GM18508 (cell line): ENCODE measurements at regions not wholly inside any gene's neighbourhood (a gene's known extent, or its start where the extent isn't known, plus 50 kb on each side); places are given as distances from the start of the nearest gene placed in this dataset.

Experiments used
- ATAC-seq: cut with Tn5 transposase; IDR thresholded peaks from one replicate; pipeline ENCODE4 v1.9.1; 2021; ENCODE audit warnings: moderate number of reproducible peaks; ENCODE audit not compliant: insufficient read depth, unreplicated experiment

DNA sequence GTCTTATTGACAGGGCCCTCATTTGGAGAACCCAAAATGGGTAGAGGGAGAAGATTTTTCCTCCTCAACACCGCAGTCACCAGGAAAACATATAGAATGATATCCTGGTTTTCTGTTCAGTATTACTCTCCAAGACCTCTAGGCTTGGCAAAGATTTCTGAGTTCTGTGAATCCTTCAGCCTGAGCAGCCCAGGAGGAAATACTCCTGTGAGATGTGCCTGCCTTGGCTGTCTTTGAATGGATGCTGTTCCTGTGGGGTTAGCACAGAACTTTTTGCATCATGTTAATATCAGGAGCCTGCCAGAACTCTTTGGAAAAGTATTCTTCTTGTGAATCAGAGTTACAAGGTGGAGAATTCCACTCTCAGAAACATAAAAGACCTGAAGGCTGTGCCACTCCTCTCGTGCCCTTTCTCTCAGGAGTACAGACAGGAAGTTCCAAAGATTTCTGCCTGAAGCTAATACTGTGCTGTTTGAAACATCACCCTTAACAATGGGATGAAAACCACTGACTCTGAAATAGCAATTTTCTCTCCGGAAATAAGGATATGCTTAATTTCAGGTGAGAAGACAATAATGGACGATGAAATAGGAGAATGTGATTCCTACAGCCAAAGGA is 520.1 kb upstream of the NBEA start:
- ATAC-seq, result no peak

- no peak for ATAC-seq
These were observed 519.1 kb upstream of the NBEA start for GRCh38 chr13:34422956-34423355.

- no peak for ATAC-seq
These were observed 516.6 kb upstream of the NBEA start for GRCh38 chr13:34425327-34425949.

- ATAC-seq, result no peak
These were observed 513.2 kb upstream of the NBEA start for GRCh38 chr13:34428911-34429310.

GRCh38 chr13:34430294-34430693 is 511.8 kb upstream of the NBEA start:
- ATAC-seq, result no peak

DNA sequence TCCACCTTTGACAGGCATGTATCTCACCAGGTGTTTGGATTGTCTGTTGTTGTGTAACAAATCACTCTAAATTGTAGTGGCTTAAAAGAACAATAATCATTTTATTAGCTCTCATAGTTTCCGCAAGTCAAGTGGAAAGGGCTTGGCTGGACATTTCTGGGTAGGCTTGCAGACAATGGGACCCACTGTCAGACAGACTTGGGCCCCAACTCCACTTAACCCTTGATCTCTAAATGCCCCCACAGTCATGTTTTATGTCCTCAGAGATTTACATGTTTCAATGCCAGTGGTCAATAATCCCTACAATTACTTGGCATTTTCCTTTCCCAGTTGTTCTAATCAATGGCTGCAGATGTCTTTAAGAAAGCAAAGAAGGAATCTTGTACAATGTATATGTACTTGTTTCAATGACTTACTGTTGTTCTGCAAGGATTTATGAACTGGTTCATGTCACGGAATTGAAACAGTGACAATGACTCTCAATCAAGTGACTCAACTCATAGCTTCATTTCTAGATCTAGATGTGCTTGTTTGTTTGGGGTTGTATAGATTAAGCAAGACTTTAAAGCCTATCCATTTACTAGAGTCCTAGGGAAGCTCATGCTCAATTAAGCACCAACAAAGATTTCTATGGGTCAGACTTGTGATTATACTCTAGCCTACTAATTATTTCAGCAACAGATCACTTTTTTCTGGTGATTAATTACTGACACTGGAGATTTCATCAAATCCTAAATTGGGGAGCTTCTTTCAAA is 510.1 kb upstream of the NBEA start:
- ATAC-seq, result no peak

DNA sequence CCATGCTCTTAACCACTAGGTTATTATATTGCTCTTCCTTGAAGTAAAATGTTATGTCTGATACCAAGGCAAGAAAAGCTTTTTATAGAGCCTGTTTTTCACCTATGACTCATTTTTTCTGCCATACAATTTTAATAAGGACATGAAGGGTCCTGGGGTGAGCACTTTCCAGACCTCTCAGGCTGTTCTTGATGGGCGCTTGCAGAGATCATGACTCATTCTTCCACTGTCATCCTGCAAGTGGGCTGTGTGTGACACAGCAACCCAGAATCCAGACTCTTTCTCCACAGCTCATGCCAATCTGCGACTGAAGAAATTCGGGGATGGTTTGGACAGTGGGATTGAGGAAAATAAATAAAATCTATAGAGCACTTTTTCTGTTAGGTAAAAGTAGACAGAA is 506.7 kb upstream of the NBEA start:
- ATAC-seq, result no peak

DNA sequence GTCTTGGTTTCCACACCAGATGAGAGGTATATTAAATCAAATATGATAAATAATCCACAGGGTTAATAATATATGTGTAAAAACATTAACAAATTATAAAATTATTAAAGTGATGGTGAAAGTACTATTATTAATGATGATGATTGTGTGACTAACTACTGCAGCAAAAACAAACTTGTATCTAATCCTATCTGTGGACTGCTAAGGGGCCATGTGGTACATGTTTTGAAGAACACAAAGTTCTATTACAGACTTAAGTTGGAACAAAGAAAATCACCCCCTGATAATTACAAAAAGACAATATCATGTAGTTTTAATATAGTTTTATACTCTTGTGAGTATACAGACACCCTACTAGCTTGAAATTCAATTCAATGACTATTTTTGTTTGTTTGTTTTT is 504.2 kb upstream of the NBEA start:
- ATAC-seq, result no peak

- no peak for ATAC-seq
These were observed 489.2 kb upstream of the NBEA start for GRCh38 chr13:34452831-34453230.

GRCh38 chr13:34458756-34459715 is 483.0 kb upstream of the NBEA start:
- no peak for ATAC-seq

DNA sequence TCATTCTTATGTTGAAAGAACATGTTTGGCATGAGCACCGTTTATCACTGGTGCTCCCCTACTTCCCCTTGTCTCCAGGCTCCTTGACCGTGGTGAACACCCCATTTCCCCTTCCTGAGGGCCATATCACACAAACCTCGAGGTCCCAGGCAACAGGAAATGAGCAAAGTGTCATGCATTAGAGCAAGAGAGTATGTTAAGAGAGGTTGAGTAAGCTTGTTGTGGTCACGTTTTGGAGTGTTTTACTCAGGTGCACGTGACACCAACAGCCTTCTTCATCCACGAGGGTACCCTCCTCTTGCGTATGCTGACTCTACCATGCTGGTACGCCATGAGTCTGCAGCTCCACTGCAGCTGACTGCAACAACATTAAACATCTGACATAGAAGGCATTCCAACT is 482.2 kb upstream of the NBEA start:
- ATAC-seq, result no peak

DNA sequence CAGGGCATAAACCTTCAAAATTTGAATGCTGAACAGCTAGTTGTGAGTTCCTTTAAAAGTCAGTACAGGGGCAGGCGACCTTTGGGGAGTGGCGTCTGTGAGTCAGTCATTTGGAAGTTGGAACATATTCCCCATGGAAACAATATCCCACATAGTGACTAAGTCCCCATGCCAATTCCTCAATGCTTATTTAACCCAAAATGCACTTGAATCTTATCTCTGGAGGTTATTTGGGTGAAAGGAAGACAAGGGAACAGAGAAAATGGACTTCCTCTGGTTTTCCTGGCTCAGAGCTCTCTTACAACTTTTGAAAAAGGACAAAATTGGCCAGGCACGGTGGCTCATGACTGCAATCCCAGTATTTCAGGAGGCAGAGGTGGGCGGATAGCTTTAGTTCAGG is 479.2 kb upstream of the NBEA start:
- no peak for ATAC-seq

DNA sequence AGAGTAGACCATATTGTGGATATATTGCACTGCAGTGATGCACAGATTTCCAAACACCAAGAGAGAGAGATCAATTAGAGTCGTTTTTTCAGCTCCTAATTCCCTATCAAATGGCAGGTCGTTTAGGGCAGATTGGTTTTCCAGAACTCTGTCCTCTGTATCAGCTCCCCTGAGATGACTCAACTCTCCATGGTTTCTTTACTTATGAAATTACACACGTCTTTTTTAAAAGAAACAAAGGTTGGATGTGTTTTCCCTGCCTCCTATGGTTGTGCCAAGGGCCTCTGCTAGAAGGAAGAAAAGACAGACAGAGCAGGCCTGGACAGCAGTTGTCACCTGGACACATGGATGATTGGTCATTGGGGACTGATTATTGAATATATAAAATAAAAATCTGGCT is 478.1 kb upstream of the NBEA start:
- ATAC-seq, result no peak

GRCh38 chr13:34465423-34465922 is 476.6 kb upstream of the NBEA start:
- no peak for ATAC-seq

DNA sequence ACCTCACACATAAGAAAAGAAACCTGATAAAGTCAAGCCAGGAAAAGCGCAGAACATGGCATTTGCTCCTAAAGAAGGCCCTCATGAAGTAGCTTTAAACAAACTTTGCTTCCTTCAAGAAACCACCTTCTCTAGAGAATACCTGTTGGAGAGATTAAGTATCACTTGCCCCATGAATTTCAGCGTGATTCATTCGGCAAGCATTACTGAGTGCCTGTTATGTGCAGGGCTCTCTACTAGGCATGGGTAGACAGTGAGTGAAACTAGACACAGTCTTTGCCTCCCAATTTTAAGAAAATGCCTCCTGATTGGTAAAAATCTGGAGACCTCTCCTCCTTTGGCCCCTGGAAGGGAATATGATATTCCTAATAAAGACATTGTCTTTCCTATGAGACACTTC is 475.8 kb upstream of the NBEA start:
- no peak for ATAC-seq

DNA sequence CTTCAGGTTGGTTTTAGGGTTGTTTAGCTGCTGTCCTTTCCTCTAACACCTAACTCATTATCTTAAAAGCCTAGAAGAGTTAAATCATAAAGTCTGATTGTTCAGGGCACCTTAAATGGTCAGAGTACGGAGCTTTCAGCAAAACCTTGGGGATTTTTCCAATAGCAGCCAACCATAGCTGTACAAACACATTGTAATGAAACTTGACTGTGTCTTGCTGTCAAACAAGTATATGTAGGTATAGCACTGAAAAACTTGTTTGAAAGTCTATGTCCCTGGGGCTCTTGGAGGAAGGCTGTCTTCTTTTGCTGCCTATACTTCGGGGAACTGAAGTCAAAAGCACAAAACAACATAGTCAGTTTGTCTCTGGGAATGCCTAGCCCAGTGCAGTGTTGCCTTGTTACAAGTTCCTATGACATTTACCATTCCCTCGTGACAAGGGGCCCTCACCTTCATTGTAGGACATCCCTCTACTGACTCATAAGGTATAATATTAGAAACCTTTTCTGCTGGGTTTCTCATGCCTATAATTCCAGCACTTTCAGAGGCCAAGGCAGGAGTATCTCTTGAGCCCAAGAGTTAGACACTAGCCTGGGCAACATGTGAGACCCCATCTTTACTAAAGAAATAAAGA is 474.5 kb upstream of the NBEA start:
- no peak for ATAC-seq

GRCh38 chr13:34469196-34469986 is 472.7 kb upstream of the NBEA start:
- ATAC-seq, result no peak

- no peak for ATAC-seq
These were observed 467.7 kb upstream of the NBEA start for GRCh38 chr13:34474187-34474868.

DNA sequence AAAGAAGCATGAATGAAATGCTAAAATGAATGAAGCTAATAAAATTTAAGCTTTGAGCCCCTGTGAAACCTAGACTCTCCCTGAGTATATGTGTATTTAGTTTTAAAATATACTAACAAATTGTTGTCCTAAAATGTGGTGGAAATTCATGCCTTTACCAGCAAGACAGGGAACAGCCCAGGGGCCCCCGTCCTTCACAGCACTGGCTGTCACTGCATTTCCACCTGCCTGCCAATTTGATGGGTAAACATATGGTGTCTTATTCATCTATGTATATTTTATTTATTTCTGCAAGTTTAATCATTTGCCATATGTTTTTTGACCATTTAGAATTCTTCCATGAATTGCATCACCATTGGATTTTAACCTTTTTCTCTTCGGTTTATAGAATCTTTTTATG is 463.7 kb upstream of the NBEA start:
- ATAC-seq, result no peak
